ENCODE measurements at regions not wholly inside any gene's neighbourhood (a gene's known extent, or its start where the extent isn't known, plus 50 kb on each side); places are given as distances from the start of the nearest gene placed in this dataset.

- CTCF ChIA-PET, result interaction anchor here (2.1 kb wide), 1 partner anchor 35 kb away, joined by 10 read pairs; no protein-coding TSS in a partner anchor
- no peak overlapping the region for H3K27ac Mint-ChIP-seq
- H3K36me3 Mint-ChIP-seq (ENCODE audit: low read depth), result peaks cover 6% of the 10 kb centered on the region
- H3K4me1 Mint-ChIP-seq (ENCODE audit: low read depth), result peaks cover 13% of the 10 kb centered on the region
- ATAC-seq, result no peak
- intact Hi-C loops (cut with micrococcal nuclease), result no loop called here
- POLR2A ChIA-PET, result no interaction called here
- H3K9me3 Mint-ChIP-seq, result peaks cover 21% of the 10 kb centered on the region
- DNase-seq, result no peak
- H3K4me3 Mint-ChIP-seq, result no peak overlapping the region
- H3K27me3 Mint-ChIP-seq, result no peaks in the 10 kb centered on the region
- TF ChIP-seq CTCF (IDR thresholded peaks at IDR 0.05), result no peak
Measured at GRCh38 chr12:47602325-47602724, 103.5 kb downstream of the RPAP3 start.

GRCh38 chr12:47601071-47601470, 104.8 kb downstream of the RPAP3 start:
- H3K27me3 Mint-ChIP-seq, result no peaks in the 10 kb centered on the region
- H3K36me3 Mint-ChIP-seq (ENCODE audit: low read depth), result peaks cover 3% of the 10 kb centered on the region
- CTCF ChIA-PET, result interaction anchor here (1.1 kb wide), 1 partner anchor 11 kb away, joined by 3 read pairs; no protein-coding TSS in a partner anchor
- H3K4me3 Mint-ChIP-seq, result no peak overlapping the region
- POLR2A ChIA-PET, result no interaction called here
- peaks cover 10% of the 10 kb centered on the region for H3K9me3 Mint-ChIP-seq
- DNase-seq (no peak), ATAC-seq (no peak)
- H3K27ac Mint-ChIP-seq, result no peak overlapping the region
- peaks cover 13% of the 10 kb centered on the region for H3K4me1 Mint-ChIP-seq (ENCODE audit: low read depth)
- intact Hi-C loops (cut with micrococcal nuclease), result no loop called here
- no peak for TF ChIP-seq CTCF (IDR thresholded peaks at IDR 0.05)

GRCh38 chr12:47591795-47592194, 114.0 kb downstream of the RPAP3 start:
- Mint-ChIP-seq H3K36me3 (ENCODE audit: low read depth) (no peaks in the 10 kb centered on the region), H3K9me3 (no peaks in the 10 kb centered on the region), H3K27ac (no peak overlapping the region), H3K27me3 (no peaks in the 10 kb centered on the region), H3K4me1 (ENCODE audit: low read depth) (peaks cover 5% of the 10 kb centered on the region), H3K4me3 (no peak overlapping the region)
- TF ChIP-seq CTCF (IDR thresholded peaks at IDR 0.05), result no peak
- DNase-seq, result no peak
- ChIA-PET POLR2A (no interaction called here), CTCF (interaction anchor here (1.1 kb wide), 1 partner anchor 45 kb away, joined by 3 read pairs; no protein-coding TSS in a partner anchor)
- intact Hi-C loops (cut with micrococcal nuclease), result no loop called here
- no peak for ATAC-seq

DNA sequence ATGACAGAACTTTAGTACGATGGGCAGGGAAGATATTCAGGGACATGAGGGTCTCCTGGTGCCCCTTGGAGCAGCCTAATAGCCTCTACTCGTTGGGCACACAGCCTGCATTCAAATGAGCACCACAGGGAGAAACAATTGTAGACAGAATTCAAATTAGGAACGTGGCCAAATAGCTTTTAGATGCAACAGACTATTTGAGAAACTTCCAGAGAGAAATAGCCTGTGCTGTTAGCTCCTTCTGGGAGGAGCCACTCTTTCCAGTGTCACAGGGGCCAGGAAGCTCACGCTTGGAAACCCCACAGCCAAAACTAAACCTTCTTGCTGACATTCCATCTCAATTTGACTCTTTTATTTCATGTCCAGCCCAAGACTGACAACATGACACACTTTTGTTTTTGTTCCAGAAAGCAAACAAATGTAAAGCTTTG, 114.5 kb downstream of the RPAP3 start:
- no peak for TF ChIP-seq CTCF (IDR thresholded peaks at IDR 0.05)
- intact Hi-C loops (cut with micrococcal nuclease), result no loop called here
- H3K27me3 Mint-ChIP-seq, result peaks cover 1% of the 10 kb centered on the region
- no peaks in the 10 kb centered on the region for H3K9me3 Mint-ChIP-seq
- ATAC-seq (no peak), DNase-seq (no peak)
- H3K4me3 Mint-ChIP-seq, result no peak overlapping the region
- H3K36me3 Mint-ChIP-seq (ENCODE audit: low read depth), result no peaks in the 10 kb centered on the region
- H3K4me1 Mint-ChIP-seq (ENCODE audit: low read depth), result peaks cover 5% of the 10 kb centered on the region
- CTCF ChIA-PET, result interaction anchor here (1.1 kb wide), 1 partner anchor 45 kb away, joined by 3 read pairs; no protein-coding TSS in a partner anchor
- POLR2A ChIA-PET, result no interaction called here
- no peak overlapping the region for H3K27ac Mint-ChIP-seq

DNA sequence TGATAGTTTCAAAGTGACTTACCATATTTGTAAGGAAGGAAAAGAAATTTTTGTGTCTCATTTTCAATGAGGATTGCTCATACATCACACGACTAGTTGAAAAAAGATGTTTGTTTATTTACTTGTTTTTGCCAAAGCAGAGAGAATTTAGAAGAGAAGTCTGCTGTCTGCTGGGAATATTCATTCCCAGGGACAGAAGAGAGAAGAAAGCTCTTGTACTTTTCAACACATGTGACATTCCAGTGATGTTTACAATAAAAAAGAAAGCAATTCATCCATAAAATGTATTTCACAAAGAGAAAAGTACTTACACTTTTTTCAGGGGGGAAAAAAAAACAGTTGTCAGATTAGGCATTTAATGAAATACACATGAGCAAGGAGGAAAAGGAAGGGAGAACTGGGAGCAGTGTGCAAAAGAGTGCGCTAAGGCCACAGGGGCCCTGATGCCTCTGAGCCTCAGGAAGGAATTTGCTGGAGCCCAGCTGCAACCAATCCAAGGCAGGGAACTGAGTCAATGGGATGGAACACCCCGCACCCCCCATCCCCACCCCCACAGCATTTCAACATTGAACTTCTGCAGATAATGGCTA, 115.0 kb downstream of the RPAP3 start:
- no peaks in the 10 kb centered on the region for H3K36me3 Mint-ChIP-seq (ENCODE audit: low read depth)
- ChIA-PET POLR2A (no interaction called here), CTCF (interaction anchor here (1.1 to 1.3 kb wide), 2 partner anchors 10 to 46 kb away, joined by 3 read pairs; no protein-coding TSS in a partner anchor)
- peaks cover 1% of the 10 kb centered on the region for H3K27me3 Mint-ChIP-seq
- H3K27ac Mint-ChIP-seq, result no peak overlapping the region
- no peak for TF ChIP-seq CTCF (IDR thresholded peaks at IDR 0.05)
- H3K9me3 Mint-ChIP-seq, result no peaks in the 10 kb centered on the region
- peaks cover 5% of the 10 kb centered on the region for H3K4me1 Mint-ChIP-seq (ENCODE audit: low read depth)
- no peak overlapping the region for H3K4me3 Mint-ChIP-seq
- intact Hi-C loops (cut with micrococcal nuclease), result no loop called here
- no peak for ATAC-seq
- no peak for DNase-seq

All from activated CD8-positive, alpha-beta T cell treated with anti-CD3 and anti-CD28 coated beads for 36 hours (primary cell).